ENCODE measurements at regions not wholly inside any gene's neighbourhood (a gene's known extent, or its start where the extent isn't known, plus 50 kb on each side); places are given as distances from the start of the nearest gene placed in this dataset.

DNA sequence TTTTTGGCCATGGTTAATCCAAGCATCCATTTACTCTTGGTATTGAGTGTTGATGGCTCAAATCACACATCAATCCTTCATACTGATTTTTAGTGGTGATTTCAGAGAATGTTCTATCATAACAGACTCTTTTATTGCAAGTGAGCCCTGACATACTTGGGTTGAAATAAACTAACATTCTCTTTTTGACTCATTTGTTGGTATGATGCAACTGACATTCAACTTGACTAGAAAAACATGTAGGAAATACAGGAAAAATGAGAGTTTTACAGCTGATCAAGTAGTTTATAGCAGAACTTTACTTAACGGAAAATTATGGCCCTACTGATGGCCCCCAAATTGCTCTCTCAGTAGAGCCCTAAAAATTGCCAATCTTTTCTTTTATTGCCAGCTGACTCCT is 173.9 kb upstream of the CD96 start:
- no peaks in the 10 kb centered on the region for H3K79me2 ChIP-seq (ENCODE audit: low read length)
- H3K27ac ChIP-seq (ENCODE audit: low read length), result no peak overlapping the region
- no peaks in the 10 kb centered on the region for H4K20me1 ChIP-seq (ENCODE audit: insufficient read depth, low read length)
- TF ChIP-seq EZH2phosphoT487 (IDR thresholded peaks at IDR 0.05; ENCODE audit: low read depth), result no peak
- TF ChIP-seq, protein P1, sequence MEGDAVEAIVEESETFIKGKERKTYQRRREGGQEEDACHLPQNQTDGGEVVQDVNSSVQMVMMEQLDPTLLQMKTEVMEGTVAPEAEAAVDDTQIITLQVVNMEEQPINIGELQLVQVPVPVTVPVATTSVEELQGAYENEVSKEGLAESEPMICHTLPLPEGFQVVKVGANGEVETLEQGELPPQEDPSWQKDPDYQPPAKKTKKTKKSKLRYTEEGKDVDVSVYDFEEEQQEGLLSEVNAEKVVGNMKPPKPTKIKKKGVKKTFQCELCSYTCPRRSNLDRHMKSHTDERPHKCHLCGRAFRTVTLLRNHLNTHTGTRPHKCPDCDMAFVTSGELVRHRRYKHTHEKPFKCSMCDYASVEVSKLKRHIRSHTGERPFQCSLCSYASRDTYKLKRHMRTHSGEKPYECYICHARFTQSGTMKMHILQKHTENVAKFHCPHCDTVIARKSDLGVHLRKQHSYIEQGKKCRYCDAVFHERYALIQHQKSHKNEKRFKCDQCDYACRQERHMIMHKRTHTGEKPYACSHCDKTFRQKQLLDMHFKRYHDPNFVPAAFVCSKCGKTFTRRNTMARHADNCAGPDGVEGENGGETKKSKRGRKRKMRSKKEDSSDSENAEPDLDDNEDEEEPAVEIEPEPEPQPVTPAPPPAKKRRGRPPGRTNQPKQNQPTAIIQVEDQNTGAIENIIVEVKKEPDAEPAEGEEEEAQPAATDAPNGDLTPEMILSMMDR (IDR thresholded peaks at IDR 0.05; ENCODE audit: low read depth, low read length), result no peak
- H3K4me1 ChIP-seq (ENCODE audit: low read length), result no peaks in the 10 kb centered on the region
- H3K4me2 ChIP-seq (ENCODE audit: low read length), result no peak overlapping the region
- H3K9me3 ChIP-seq (ENCODE audit: insufficient read depth, low read length), result 0 out of 2 replicates have a peak, but pooled peaks cover 5% of the 10 kb centered on the region
- no peaks in the 10 kb centered on the region for H3K27me3 ChIP-seq (ENCODE audit: low read depth, low read length)
- H3K4me3 ChIP-seq (ENCODE audit: low read length), result no peak overlapping the region
- H3K36me3 ChIP-seq (replicated peaks; ENCODE audit: low read depth, low read length), result no peaks in the 10 kb centered on the region
- H3K9ac ChIP-seq (ENCODE audit: low read length), result no peak overlapping the region
- H2AFZ ChIP-seq (ENCODE audit: low read depth, low read length), result no peak overlapping the region

DNA sequence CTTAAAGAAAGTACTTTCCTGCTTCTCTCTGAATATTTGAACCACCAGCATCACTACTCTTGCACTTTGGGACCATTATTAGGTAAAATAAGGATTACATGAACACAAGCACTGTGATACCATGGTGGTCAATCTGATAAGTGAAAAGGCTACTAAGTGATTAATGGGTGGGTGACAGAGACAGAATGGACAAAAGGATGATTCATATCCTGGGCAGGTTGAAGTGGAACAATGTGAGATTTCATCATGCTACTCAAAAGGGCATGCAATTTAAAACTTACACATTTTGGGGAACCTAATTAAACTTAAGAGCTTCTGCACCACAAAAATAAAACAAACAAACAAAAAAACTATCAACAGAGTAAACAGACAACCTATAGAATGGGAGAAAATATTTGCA is 172.0 kb upstream of the CD96 start:
- no peak overlapping the region for H3K27ac ChIP-seq (ENCODE audit: low read length)
- H4K20me1 ChIP-seq (ENCODE audit: insufficient read depth, low read length), result no peaks in the 10 kb centered on the region
- no peaks in the 10 kb centered on the region for H3K79me2 ChIP-seq (ENCODE audit: low read length)
- H3K4me1 ChIP-seq (ENCODE audit: low read length), result no peaks in the 10 kb centered on the region
- no peak overlapping the region for H3K4me2 ChIP-seq (ENCODE audit: low read length)
- no peak for TF ChIP-seq EZH2phosphoT487 (IDR thresholded peaks at IDR 0.05; ENCODE audit: low read depth)
- TF ChIP-seq, protein P1 (IDR thresholded peaks at IDR 0.05; ENCODE audit: low read depth, low read length), result no peak
- H3K27me3 ChIP-seq (ENCODE audit: low read depth, low read length), result no peaks in the 10 kb centered on the region
- no peak overlapping the region for H3K4me3 ChIP-seq (ENCODE audit: low read length)
- 0 out of 2 replicates have a peak, but pooled peaks cover 5% of the 10 kb centered on the region for H3K9me3 ChIP-seq (ENCODE audit: insufficient read depth, low read length)
- no peak overlapping the region for H2AFZ ChIP-seq (ENCODE audit: low read depth, low read length)
- no peak overlapping the region for H3K9ac ChIP-seq (ENCODE audit: low read length)
- no peaks in the 10 kb centered on the region for H3K36me3 ChIP-seq (replicated peaks; ENCODE audit: low read depth, low read length)

DNA sequence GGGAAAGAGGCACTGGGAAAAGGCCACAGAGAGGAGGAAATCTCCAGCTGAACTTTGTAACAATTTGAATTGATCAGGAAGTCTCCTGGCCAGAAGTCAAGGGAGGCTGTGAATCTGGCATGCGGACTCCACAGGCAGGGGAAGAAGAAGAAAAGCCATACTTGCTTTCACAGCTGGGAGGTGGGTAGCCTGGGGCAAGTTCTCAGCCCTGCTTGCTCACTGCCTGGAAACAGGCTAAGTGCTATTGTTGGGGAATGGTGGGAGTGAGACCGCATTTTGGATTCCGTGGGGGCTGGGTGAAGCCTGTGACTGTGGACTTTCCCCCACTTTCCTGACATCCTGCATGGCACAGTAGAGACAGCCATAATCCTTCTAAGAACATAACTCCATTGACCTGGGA is 168.8 kb upstream of the CD96 start:
- Histone ChIP-seq H3K27ac (ENCODE audit: low read length) (no peak overlapping the region), H3K4me2 (ENCODE audit: low read length) (no peak overlapping the region), H3K4me3 (ENCODE audit: low read length) (no peak overlapping the region), H2AFZ (ENCODE audit: low read depth, low read length) (no peak overlapping the region), H3K27me3 (ENCODE audit: low read depth, low read length) (no peaks in the 10 kb centered on the region), H3K9me3 (ENCODE audit: insufficient read depth, low read length) (0 out of 2 replicates have a peak, but pooled peaks cover 5% of the 10 kb centered on the region), H3K4me1 (ENCODE audit: low read length) (no peaks in the 10 kb centered on the region), H4K20me1 (ENCODE audit: insufficient read depth, low read length) (no peaks in the 10 kb centered on the region), H3K79me2 (ENCODE audit: low read length) (no peaks in the 10 kb centered on the region), H3K9ac (ENCODE audit: low read length) (no peak overlapping the region), H3K36me3 (replicated peaks; ENCODE audit: low read depth, low read length) (no peaks in the 10 kb centered on the region)
- TF ChIP-seq EZH2phosphoT487 (IDR thresholded peaks at IDR 0.05; ENCODE audit: low read depth), result no peak
- TF ChIP-seq, protein P1 (IDR thresholded peaks at IDR 0.05; ENCODE audit: low read depth, low read length), result no peak

DNA sequence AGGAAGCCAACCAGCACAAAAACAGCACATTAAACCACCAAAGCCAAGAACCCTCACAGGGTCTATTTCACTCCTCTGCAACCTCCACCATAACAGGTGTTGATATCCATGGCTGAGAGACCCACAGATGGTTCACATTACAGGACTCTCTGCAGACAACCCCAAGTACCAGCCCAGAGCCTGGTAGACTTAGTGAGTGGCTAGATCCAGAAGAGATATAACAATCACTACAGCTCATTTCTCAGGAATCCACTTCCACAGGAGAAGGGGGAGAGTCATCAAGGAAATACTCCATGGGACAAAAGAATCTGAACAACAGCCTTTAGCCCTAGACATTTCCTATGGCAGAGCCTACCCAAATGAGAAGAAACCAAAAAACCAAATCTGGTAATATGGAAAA is 168.1 kb upstream of the CD96 start:
- Histone ChIP-seq H3K27ac (ENCODE audit: low read length) (no peak overlapping the region), H3K27me3 (ENCODE audit: low read depth, low read length) (no peaks in the 10 kb centered on the region), H2AFZ (ENCODE audit: low read depth, low read length) (no peak overlapping the region), H4K20me1 (ENCODE audit: insufficient read depth, low read length) (no peaks in the 10 kb centered on the region), H3K4me3 (ENCODE audit: low read length) (no peak overlapping the region), H3K36me3 (replicated peaks; ENCODE audit: low read depth, low read length) (no peaks in the 10 kb centered on the region), H3K9ac (ENCODE audit: low read length) (no peak overlapping the region), H3K9me3 (ENCODE audit: insufficient read depth, low read length) (0 out of 2 replicates have a peak, but pooled peaks cover 5% of the 10 kb centered on the region), H3K4me2 (ENCODE audit: low read length) (no peak overlapping the region), H3K4me1 (ENCODE audit: low read length) (no peaks in the 10 kb centered on the region), H3K79me2 (ENCODE audit: low read length) (no peaks in the 10 kb centered on the region)
- TF ChIP-seq EZH2phosphoT487 (IDR thresholded peaks at IDR 0.05; ENCODE audit: low read depth), result no peak
- TF ChIP-seq, protein P1 (IDR thresholded peaks at IDR 0.05; ENCODE audit: low read depth, low read length), result no peak

All from OCI-LY3 (cell line).